ENCODE measurements at regions not wholly inside any gene's neighbourhood (a gene's known extent, or its start where the extent isn't known, plus 50 kb on each side); places are given as distances from the start of the nearest gene placed in this dataset.

DNA sequence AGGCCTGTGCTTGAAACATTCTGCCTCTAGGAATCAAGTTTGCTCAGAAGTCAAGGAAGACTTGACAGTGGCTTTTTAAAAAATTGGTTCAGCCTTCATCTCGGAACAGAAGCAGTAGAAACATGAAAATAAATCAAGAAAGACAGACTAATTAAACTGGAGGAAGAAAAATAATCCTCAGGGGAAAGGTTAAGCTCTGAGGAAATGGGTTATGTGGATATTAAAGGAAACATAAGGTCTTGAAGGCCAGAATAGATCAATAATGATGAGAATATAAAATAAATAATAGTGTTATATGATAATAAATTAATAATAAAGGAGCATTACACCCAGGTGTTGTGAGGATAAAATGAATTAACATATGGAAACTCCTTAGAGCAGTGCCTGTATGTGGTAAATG lies 121.7 kb downstream of the GPR63 start:
- TF ChIP-seq YY1 (IDR thresholded peaks at IDR 0.05; ENCODE audit: insufficient read depth, insufficient read length) (no peak), ZNF274 (IDR thresholded peaks at IDR 0.05; ENCODE audit: low read depth, low read length) (no peak), SUZ12 (IDR thresholded peaks at IDR 0.05; ENCODE audit: extremely low read depth, insufficient read depth, insufficient read length) (no peak)

Measured in NT2/D1 (cell line).